Endothelial cell of umbilical vein (primary cell): ENCODE measurements at regions not wholly inside any gene's neighbourhood (a gene's known extent, or its start where the extent isn't known, plus 50 kb on each side); places are given as distances from the start of the nearest gene placed in this dataset.

Source experiments
- BruUV-seq: library from RNA; stranded (reverse); fragments of 400-500 nt; replicated peaks from 2 replicates; lab custom pipeline; 2021; lab: Mats Ljungman, UMichigan
- CTCF ChIA-PET: fragments of 300-600, 350-600 bp; sonication (Branson Sonifier 250); formaldehyde crosslinking; loops from one replicate; lab custom pipeline; 2021; ENCODE audit warnings: antibody characterized with exemption, inconsistent platforms; lab: Charles Lee
- POLR2A ChIA-PET: fragments of 300-600, 350-600 bp; sonication (Branson Sonifier 250); formaldehyde crosslinking; loops from one replicate; lab custom pipeline; 2021; ENCODE audit warnings: antibody characterized with exemption, inconsistent platforms; lab: Charles Lee
- DNase-seq: peaks from one replicate; pipeline ENCODE4 v3.0.0-alpha.2; 2011; ENCODE audit warnings: low read depth, low spot score
- FAIRE-seq: peaks from 2 replicates; lab custom pipeline; 2011; peaks lifted over from hg19 to GRCh38; lab: Jason Lieb, UNC
- H2AFZ ChIP-seq: 2 replicates; pipeline ENCODE4 v1.6.0; 2012; ENCODE audit warnings: low read depth, low read length, control low read depth, inconsistent platforms
- H3K27ac ChIP-seq: 2 replicates; pipeline ENCODE4 v1.5.1; 2011; ENCODE audit warnings: low read depth, mild to moderate bottlenecking, control low read depth, low read length, moderate library complexity; ENCODE audit not compliant: insufficient read depth
- H3K27me3 ChIP-seq, 2 experiments: 2 replicates each; pipeline versions ENCODE4 v1.6.0 to v1.6.1; 2011; ENCODE audit warnings: low read length in 2 of 2, mixed read lengths in 1 of 2; ENCODE audit not compliant: control insufficient read depth in 2 of 2, insufficient read depth in 2 of 2
- H3K36me3 ChIP-seq, 2 experiments: 2 replicates in 1 of 2; 3 replicates in 1 of 2; pipeline ENCODE4 v1.5.1; 2011; ENCODE audit warnings: low read length in 2 of 2, mild to moderate bottlenecking in 1 of 2, moderate library complexity in 1 of 2; ENCODE audit not compliant: control insufficient read depth in 2 of 2, insufficient read depth in 2 of 2; ENCODE audit errors: extremely low read depth in 1 of 2
- H3K4me1 ChIP-seq: 3 replicates; pipeline ENCODE4 v1.5.1; 2011; ENCODE audit warnings: mild to moderate bottlenecking, low read length; ENCODE audit not compliant: control insufficient read depth, insufficient read depth; ENCODE audit errors: extremely low read depth
- H3K4me2 ChIP-seq: 2 replicates; pipeline ENCODE4 v1.6.1; 2011; ENCODE audit warnings: low read length, control low read depth, mixed read lengths; ENCODE audit not compliant: insufficient read depth
- H3K4me3 ChIP-seq, 3 experiments: fragments of 200-600 bp in 1 of 3; sonication (generic), shearing (Covaris generic) in 1 of 3; replicated peaks in 1 of 3; 2 replicates each; pipeline ENCODE4 v1.5.1; 2011 to 2016; ENCODE audit warnings: control low read depth in 3 of 3, low read length in 3 of 3, mild to moderate bottlenecking in 2 of 3, inconsistent platforms in 1 of 3, low read depth in 1 of 3, moderate library complexity in 1 of 3; ENCODE audit not compliant: insufficient read depth in 1 of 3
- H3K79me2 ChIP-seq: 2 replicates; pipeline ENCODE4 v1.6.0; 2012; ENCODE audit warnings: low read length, inconsistent platforms; ENCODE audit not compliant: control insufficient read depth, insufficient read depth
- H3K9ac ChIP-seq: replicated peaks from 2 replicates; pipeline ENCODE3; 2011; ENCODE audit warnings: low read length, control low read depth; ENCODE audit not compliant: insufficient read depth; ENCODE audit errors: extremely low read depth
- H3K9me1 ChIP-seq: replicated peaks from 3 replicates; pipeline ENCODE4 v1.6.0; 2011; ENCODE audit warnings: mild to moderate bottlenecking, low read length; ENCODE audit not compliant: control insufficient read depth, insufficient read depth; ENCODE audit errors: extremely low read depth
- H3K9me3 ChIP-seq: replicated peaks from 2 replicates; pipeline ENCODE4 v1.5.1; 2012; ENCODE audit warnings: low read length, inconsistent platforms; ENCODE audit not compliant: control insufficient read depth, insufficient read depth
- H4K20me1 ChIP-seq: replicated peaks from 2 replicates; pipeline ENCODE3; 2011; ENCODE audit warnings: mild to moderate bottlenecking, low read length; ENCODE audit not compliant: control insufficient read depth, insufficient read depth; ENCODE audit errors: extremely low read depth
- EZH2 ChIP-seq: IDR thresholded peaks from 2 replicates; pipeline ENCODE4 v1.6.1; 2012; ENCODE audit warnings: borderline replicate concordance, low read depth, mild to moderate bottlenecking, moderate library complexity, low read length, inconsistent platforms; ENCODE audit not compliant: severe bottlenecking
- FOS ChIP-seq: IDR thresholded peaks from 2 replicates; pipeline ENCODE4 v1.6.1; 2011; ENCODE audit warnings: mild to moderate bottlenecking, low read length, moderate library complexity, borderline replicate concordance; ENCODE audit not compliant: insufficient read depth
- GATA2 ChIP-seq: IDR thresholded peaks from 2 replicates; pipeline ENCODE4 v1.7.0; 2011; ENCODE audit warnings: low read depth, mild to moderate bottlenecking, moderate library complexity, mixed read lengths, low read length; ENCODE audit not compliant: insufficient read length, insufficient read depth
- JUN ChIP-seq: IDR thresholded peaks from 2 replicates; pipeline ENCODE4 v1.6.1; 2011; ENCODE audit warnings: borderline replicate concordance, low read depth; ENCODE audit not compliant: insufficient read length, insufficient read depth
- MYC ChIP-seq: IDR thresholded peaks from one replicate; pipeline ENCODE4 v1.6.1; 2011; ENCODE audit warnings: mild to moderate bottlenecking, low read depth, low read length
- POLR2A ChIP-seq: IDR thresholded peaks from 2 replicates; pipeline ENCODE4 v1.6.1; 2012; ENCODE audit warnings: low read depth, mild to moderate bottlenecking, control low read depth, low read length
- POLR2AphosphoS5 ChIP-seq: IDR thresholded peaks from 2 replicates; pipeline ENCODE4 v1.6.1; 2012; ENCODE audit warnings: low read depth, mild to moderate bottlenecking, control low read depth, low read length, moderate library complexity; ENCODE audit not compliant: insufficient read depth
- dilution Hi-C: fragments of 300-500 bp; cut with MboI; formaldehyde crosslinking; loops from one replicate; pipeline ENCODE4 v1.15.0; 2019; ENCODE audit warnings: low sequenced_read_pairs; ENCODE audit not compliant: extremely low pct_ligation_motif_present
- intact Hi-C: fragments of 100-400 bp; cut with micrococcal nuclease; formaldehyde crosslinking; loops from one replicate; pipeline ENCODE4 v1.10.0; 2022
- TF ChIP-seq, protein P1 (sequence below): IDR thresholded peaks from 2 replicates; pipeline ENCODE4 v1.6.1; 2011; ENCODE audit not compliant: insufficient read depth, insufficient read length
- TF ChIP-seq, protein P2 (sequence below), 2 donors: IDR thresholded peaks; 1 replicate in 1 of 2; 2 replicates in 1 of 2; pipeline ENCODE4 v1.5.1; 2011; ENCODE audit warnings: low read length in 2 of 2, mild to moderate bottlenecking in 2 of 2, moderate library complexity in 2 of 2, control low read depth in 1 of 2, inconsistent platforms in 1 of 2, low read depth in 1 of 2; ENCODE audit not compliant: insufficient read depth in 1 of 2; ENCODE audit errors: extremely low read depth in 1 of 2

DNA sequence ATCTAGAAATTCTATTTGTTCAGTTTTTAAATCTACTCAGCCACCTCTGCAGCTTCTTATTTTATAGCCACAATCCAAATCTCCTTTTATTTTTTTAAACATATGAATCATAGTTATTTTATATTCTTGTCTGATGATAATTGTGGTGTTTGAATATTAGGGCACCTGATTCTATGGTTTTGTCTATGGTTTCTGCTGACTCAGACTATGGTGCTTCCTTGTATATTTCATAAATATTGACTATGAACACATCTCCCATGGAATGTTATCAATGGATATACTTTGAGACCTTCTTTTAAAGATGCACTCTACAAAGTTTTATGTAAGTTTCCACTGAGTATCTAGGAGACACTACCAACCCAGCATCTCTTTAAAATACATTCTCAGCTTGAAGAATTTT is 1027.0 kb upstream of the AUTS2 start:
- Histone ChIP-seq H3K9ac (no peak overlapping the region), H3K9me1 (no peaks in the 10 kb centered on the region), H2AFZ (no peak overlapping the region), H3K36me3 (no peaks in the 10 kb centered on the region), H3K27me3 (no peaks in the 10 kb centered on the region), H3K27ac (no peak overlapping the region), H4K20me1 (no peaks in the 10 kb centered on the region), H3K79me2 (no peaks in the 10 kb centered on the region), H3K4me2 (no peak overlapping the region), H3K4me1 (no peaks in the 10 kb centered on the region), H3K9me3 (peaks cover 2% of the 10 kb centered on the region), H3K4me3 (no peak overlapping the region)
- no peak for FAIRE-seq
- TF ChIP-seq GATA2 (no peak), POLR2AphosphoS5 (no peak)
- no TSS peak for BruUV-seq
- no peak for DNase-seq
- CTCF ChIA-PET: no interaction called here
- intact Hi-C loops (no loop called here), dilution Hi-C loops (no loop called here)
- POLR2A ChIA-PET: no interaction called here

GRCh38 chr7:68573271-68574005 is 1024.8 kb upstream of the AUTS2 start:
- dilution Hi-C loops (no loop called here), intact Hi-C loops (no loop called here)
- no peak for FAIRE-seq
- no peaks in the 10 kb centered on the region for H4K20me1 ChIP-seq
- no peak overlapping the region for H2AFZ ChIP-seq
- no peaks in the 10 kb centered on the region for H3K36me3 ChIP-seq
- TF ChIP-seq, protein P1, sequence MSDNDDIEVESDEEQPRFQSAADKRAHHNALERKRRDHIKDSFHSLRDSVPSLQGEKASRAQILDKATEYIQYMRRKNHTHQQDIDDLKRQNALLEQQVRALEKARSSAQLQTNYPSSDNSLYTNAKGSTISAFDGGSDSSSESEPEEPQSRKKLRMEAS: no peak
- TF ChIP-seq, protein P2, sequence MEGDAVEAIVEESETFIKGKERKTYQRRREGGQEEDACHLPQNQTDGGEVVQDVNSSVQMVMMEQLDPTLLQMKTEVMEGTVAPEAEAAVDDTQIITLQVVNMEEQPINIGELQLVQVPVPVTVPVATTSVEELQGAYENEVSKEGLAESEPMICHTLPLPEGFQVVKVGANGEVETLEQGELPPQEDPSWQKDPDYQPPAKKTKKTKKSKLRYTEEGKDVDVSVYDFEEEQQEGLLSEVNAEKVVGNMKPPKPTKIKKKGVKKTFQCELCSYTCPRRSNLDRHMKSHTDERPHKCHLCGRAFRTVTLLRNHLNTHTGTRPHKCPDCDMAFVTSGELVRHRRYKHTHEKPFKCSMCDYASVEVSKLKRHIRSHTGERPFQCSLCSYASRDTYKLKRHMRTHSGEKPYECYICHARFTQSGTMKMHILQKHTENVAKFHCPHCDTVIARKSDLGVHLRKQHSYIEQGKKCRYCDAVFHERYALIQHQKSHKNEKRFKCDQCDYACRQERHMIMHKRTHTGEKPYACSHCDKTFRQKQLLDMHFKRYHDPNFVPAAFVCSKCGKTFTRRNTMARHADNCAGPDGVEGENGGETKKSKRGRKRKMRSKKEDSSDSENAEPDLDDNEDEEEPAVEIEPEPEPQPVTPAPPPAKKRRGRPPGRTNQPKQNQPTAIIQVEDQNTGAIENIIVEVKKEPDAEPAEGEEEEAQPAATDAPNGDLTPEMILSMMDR (IDR thresholded peaks at IDR 0.05; ENCODE audit: extremely low read depth in 1 of 2, insufficient read depth in 1 of 2, low read depth in 1 of 2, low read length in 2 of 2): no peak
- no peak for TF ChIP-seq MYC
- TF ChIP-seq POLR2AphosphoS5: no peak
- no peak for TF ChIP-seq FOS
- TF ChIP-seq JUN: no peak
- TF ChIP-seq GATA2: no peak
- TF ChIP-seq EZH2: no peak
- TF ChIP-seq POLR2A: no peak
- no peaks in the 10 kb centered on the region for H3K9me1 ChIP-seq
- ChIA-PET POLR2A (interaction anchor here (0.6 kb wide), 1 partner anchor 216 kb away, joined by 5 read pairs; no protein-coding TSS in a partner anchor), CTCF (no interaction called here)
- no peak for DNase-seq
- H3K27me3 ChIP-seq: no peaks in the 10 kb centered on the region
- no peak overlapping the region for H3K4me3 ChIP-seq
- H3K4me1 ChIP-seq: no peaks in the 10 kb centered on the region
- no peak overlapping the region for H3K4me2 ChIP-seq
- peaks cover 2% of the 10 kb centered on the region for H3K9me3 ChIP-seq
- no peak overlapping the region for H3K27ac ChIP-seq
- no peak overlapping the region for H3K9ac ChIP-seq
- H3K79me2 ChIP-seq: no peaks in the 10 kb centered on the region
- BruUV-seq: no TSS peak
